K562 (cell line): ENCODE measurements at regions not wholly inside any gene's neighbourhood (a gene's known extent, or its start where the extent isn't known, plus 50 kb on each side); places are given as distances from the start of the nearest gene placed in this dataset.
"Not testable (repeated sequence)": the region's sequence is repeated elsewhere in the genome, so short reads cannot be mapped to it uniquely, and the experiment has no call there.

ENCODE experiments used
- ATAC-seq: fragments of 200-7000 bp; cut with Tn5 transposase; 3 replicates; pipeline ENCODE4 v1.9.1; 2020; ENCODE audit warnings: moderate library complexity
- BruUV-seq: library from RNA; stranded (reverse); fragments of 400-500 nt; replicated peaks from 2 replicates; lab custom pipeline; 2021; lab: Mats Ljungman, UMichigan
- CTCF ChIA-PET: fragments of 300-600 bp; formaldehyde crosslinking; extraction: SDS; loops from one replicate; lab custom pipeline; 2021; ENCODE audit warnings: low intra/inter-chr PET ratio; lab: Yijun Ruan, JAX
- POLR2A ChIA-PET: fragments of 300-600, 350-650 bp; sonication (Branson Sonifier 250); formaldehyde crosslinking; extraction: SDS; loops from one replicate; lab custom pipeline; 2021; ENCODE audit warnings: antibody characterized with exemption, inconsistent platforms; lab: Yijun Ruan, JAX
- DNase-seq, 4 experiments: peaks; one replicate each; pipeline versions ENCODE4 v3.0.0 to v3.0.0-alpha.2; 2011 to 2018; ENCODE audit warnings: low spot score in 3 of 4, mixed read lengths in 3 of 4; ENCODE audit errors: extremely low read depth in 1 of 4
- FAIRE-seq: peaks from 2 replicates; lab custom pipeline; 2011; peaks lifted over from hg19 to GRCh38; lab: Jason Lieb, UNC
- H2AFZ ChIP-seq: 2 replicates; pipeline ENCODE4 v1.6.0; 2011; ENCODE audit warnings: low read depth, low read length, control low read depth, inconsistent platforms
- H3K27ac ChIP-seq: fragments of 200-600 bp; 3 replicates; pipeline ENCODE4 v1.8.0; 2011; ENCODE audit warnings: low read depth, mild to moderate bottlenecking, control low read depth, inconsistent platforms, low read length, moderate library complexity, mixed read lengths; ENCODE audit errors: extremely low read depth
- H3K27me3 ChIP-seq, 2 experiments: fragments of 300-600 bp in 1 of 2; 2 replicates in 1 of 2; 3 replicates in 1 of 2; pipeline versions ENCODE4 v1.6.0 to v1.8.0; 2011; ENCODE audit warnings: inconsistent platforms in 2 of 2, low read length in 2 of 2, mild to moderate bottlenecking in 1 of 2, mixed read lengths in 1 of 2, moderate library complexity in 1 of 2; ENCODE audit not compliant: control insufficient read depth in 2 of 2, insufficient read depth in 2 of 2
- H3K36me3 ChIP-seq: fragments of 300-600 bp; 3 replicates; pipeline ENCODE4 v1.8.0; 2011; ENCODE audit warnings: mild to moderate bottlenecking, low read length, inconsistent platforms; ENCODE audit not compliant: control insufficient read depth, insufficient read depth
- H3K4me1 ChIP-seq, 2 experiments: fragments of 200-600 bp in 1 of 2; replicated peaks in 1 of 2; 2 replicates in 1 of 2; 3 replicates in 1 of 2; pipeline versions ENCODE4 v1.5.1 to v1.8.0; 2011; ENCODE audit warnings: inconsistent platforms in 2 of 2, low read length in 2 of 2, mild to moderate bottlenecking in 1 of 2, mixed read lengths in 1 of 2, moderate library complexity in 1 of 2; ENCODE audit not compliant: control insufficient read depth in 2 of 2, insufficient read depth in 2 of 2
- H3K4me2 ChIP-seq: 2 replicates; pipeline ENCODE4 v1.6.1; 2011; ENCODE audit warnings: low read length, control low read depth, inconsistent platforms, mixed read lengths; ENCODE audit not compliant: insufficient read depth
- H3K4me3 ChIP-seq: fragments of 200-600 bp; sonication (generic), shearing (Covaris generic); 2 replicates; pipeline ENCODE4 v1.5.1; 2016; ENCODE audit warnings: control low read depth, inconsistent platforms
- H3K79me2 ChIP-seq: fragments of 200-600 bp; 3 replicates; pipeline ENCODE4 v1.8.0; 2011; ENCODE audit warnings: low read length, inconsistent platforms; ENCODE audit not compliant: control insufficient read depth, insufficient read depth
- H3K9ac ChIP-seq, 2 experiments: 2 replicates each; pipeline versions ENCODE4 v1.6.0 to v1.6.1; 2011; ENCODE audit warnings: low read depth in 2 of 2, low read length in 2 of 2, control low read depth in 1 of 2, inconsistent platforms in 1 of 2, mild to moderate bottlenecking in 1 of 2, mixed read lengths in 1 of 2; ENCODE audit not compliant: insufficient read depth in 1 of 2
- H3K9me1 ChIP-seq: one replicate; pipeline ENCODE4 v1.6.0; 2011; ENCODE audit warnings: inconsistent platforms, mild to moderate bottlenecking, low read length, moderate library complexity; ENCODE audit not compliant: control insufficient read depth, insufficient read depth
- H3K9me3 ChIP-seq: replicated peaks from 2 replicates; pipeline ENCODE4 v1.5.1; 2011; ENCODE audit warnings: low read depth, low read length, inconsistent platforms; ENCODE audit not compliant: control insufficient read depth, insufficient read depth
- H4K20me1 ChIP-seq: replicated peaks from 2 replicates; pipeline ENCODE4 v1.6.1; 2011; ENCODE audit warnings: low read length, inconsistent platforms, mixed read lengths; ENCODE audit not compliant: control insufficient read depth, insufficient read depth
- HCFC1 ChIP-seq: IDR thresholded peaks from 2 replicates; pipeline ENCODE4 v1.6.1; 2012; ENCODE audit warnings: low read depth, low read length, improper control_type of control experiment
- ZNF143 ChIP-seq: sonication (generic); formaldehyde crosslinking; IDR thresholded peaks from 2 replicates; pipeline ENCODE4 v1.9.0; 2022; ENCODE audit warnings: mild to moderate bottlenecking, missing genetic modification reagents
- WGBS: fragments of 100-300 bp; shearing (Covaris generic); methylation state at CpG from one replicate; pipeline ENCODE4 v1.1.6; 2016; ENCODE audit warnings: low coverage, mixed read lengths; ENCODE audit not compliant: insufficient coverage; ENCODE audit errors: missing lambda C conversion rate; 5-methylcytosine and 5-hydroxymethylcytosine counted together
- in situ Hi-C: fragments of 300-500 bp; cut with MboI; formaldehyde crosslinking; loops from 4 replicates; pipeline ENCODE4 v1.15.0; 2018; ENCODE audit warnings: inconsistent platforms, mixed read lengths
- intact Hi-C: fragments of 100-400 bp; cut with micrococcal nuclease; formaldehyde crosslinking; loops from 2 replicates; pipeline ENCODE4 v1.14.2; 2022

DNA sequence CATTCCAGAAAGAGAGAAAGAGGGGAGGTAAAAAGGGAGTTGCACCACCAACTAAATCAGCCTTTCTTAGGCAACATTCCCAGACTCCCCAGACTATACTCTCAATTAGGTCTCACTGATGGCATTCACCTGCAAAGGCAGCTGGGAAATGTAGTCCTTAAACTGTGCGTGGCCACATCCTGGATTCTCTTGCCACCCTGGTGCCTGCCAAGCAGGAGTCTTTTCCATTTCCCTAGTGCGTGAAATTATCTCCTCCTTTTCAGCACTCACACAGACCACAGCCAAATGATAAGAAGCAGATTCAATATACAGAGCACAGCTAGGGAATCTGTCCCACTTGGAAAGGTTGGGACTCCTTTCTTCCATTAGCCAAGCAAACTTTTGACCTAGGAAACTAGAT lies 298.0 kb downstream of the ANAPC1 start:
- H3K27ac ChIP-seq, H4K20me1 ChIP-seq, CTCF ChIA-PET, H3K36me3 ChIP-seq, H3K27me3 ChIP-seq, DNase-seq, H2AFZ ChIP-seq, FAIRE-seq, BruUV-seq, H3K79me2 ChIP-seq, H3K4me3 ChIP-seq, H3K4me1 ChIP-seq, POLR2A ChIA-PET, H3K9me1 ChIP-seq, in situ Hi-C loops, H3K9me3 ChIP-seq, intact Hi-C loops, H3K9ac ChIP-seq, H3K4me2 ChIP-seq: not testable (repeated sequence)
- ATAC-seq: peak; percentile 53; the same call in 1 of the 3 replicates
- 55% methylated on average over 1 of the region's 2 CpGs for WGBS
- TF ChIP-seq ZNF143: peak; percentile 60
- 0 out of 2 replicates have a peak, but pooled peaks have one; percentile 10 for TF ChIP-seq HCFC1

DNA sequence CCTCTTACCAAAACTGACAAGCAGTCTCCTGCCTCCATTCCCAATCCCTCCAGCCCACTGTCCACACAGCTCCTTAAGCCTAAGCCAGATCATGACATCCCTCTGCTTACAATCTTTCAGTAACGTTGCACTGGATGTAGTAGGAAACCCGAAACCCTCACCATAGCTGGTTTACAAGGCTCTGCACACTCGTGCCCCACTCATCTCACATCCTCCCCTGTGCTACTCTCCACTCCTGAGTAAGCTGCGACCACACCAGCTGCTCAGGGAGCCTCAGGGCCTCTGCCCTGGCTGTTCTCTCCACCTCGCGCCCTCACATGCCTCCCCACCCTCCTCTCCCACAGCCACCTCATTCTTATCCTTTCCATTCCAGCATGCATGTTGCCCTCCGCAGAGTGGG lies 288.9 kb downstream of the ANAPC1 start:
- H3K27ac ChIP-seq, CTCF ChIA-PET, H3K79me2 ChIP-seq, H3K9me1 ChIP-seq, H3K4me1 ChIP-seq, H3K4me2 ChIP-seq, H3K4me3 ChIP-seq, H3K9me3 ChIP-seq, H2AFZ ChIP-seq, intact Hi-C loops, POLR2A ChIA-PET, FAIRE-seq, H4K20me1 ChIP-seq, ATAC-seq, H3K9ac ChIP-seq, BruUV-seq, H3K36me3 ChIP-seq, DNase-seq, in situ Hi-C loops, H3K27me3 ChIP-seq: not testable (repeated sequence)
- WGBS: 7% methylated on average over 3 of the region's 7 CpGs
